IMR-90 (cell line): ENCODE measurements at regions not wholly inside any gene's neighbourhood (a gene's known extent, or its start where the extent isn't known, plus 50 kb on each side); places are given as distances from the start of the nearest gene placed in this dataset.

Experiments
- ATAC-seq: fragments of 200-7000 bp; cut with Tn5 transposase; 2 replicates; pipeline ENCODE4 v1.9.1; 2020; ENCODE audit warnings: low read depth, mild to moderate bottlenecking, moderate library complexity
- BruUV-seq: library from RNA; stranded (reverse); fragments of 400-500 nt; replicated peaks from 2 replicates; lab custom pipeline; 2021; lab: Mats Ljungman, UMichigan
- CTCF ChIA-PET: fragments of 300-600 bp; formaldehyde crosslinking; extraction: SDS; loops from one replicate; lab custom pipeline; 2021; ENCODE audit warnings: antibody characterized with exemption; lab: Yijun Ruan, JAX
- POLR2A ChIA-PET: fragments of 300-600 bp; sonication (Branson Sonifier 250); formaldehyde crosslinking; loops from one replicate; lab custom pipeline; 2022; ENCODE audit warnings: antibody characterized with exemption; ENCODE audit not compliant: unreplicated experiment; lab: Charles Lee
- DNase-seq: peaks from one replicate; pipeline ENCODE4 v3.0.0; 2013
- H2AFZ ChIP-seq: replicated peaks from 2 replicates; pipeline ENCODE3; 2013; ENCODE audit warnings: low read length, mild to moderate bottlenecking; ENCODE audit not compliant: poor library complexity
- H2AK5ac ChIP-seq: 2 replicates; pipeline ENCODE4 v1.6.1; 2013; ENCODE audit warnings: low read depth, low read length, inconsistent platforms
- H2AK9ac ChIP-seq: replicated peaks from 2 replicates; pipeline ENCODE3; 2013; ENCODE audit warnings: mild to moderate bottlenecking, low read depth, low read length, moderate library complexity; ENCODE audit not compliant: poor library complexity
- H2BK120ac ChIP-seq: 2 replicates; pipeline ENCODE4 v1.6.1; 2013; ENCODE audit warnings: low read depth, low read length, inconsistent platforms
- H2BK15ac ChIP-seq: 3 replicates; pipeline ENCODE4 v1.6.1; 2013; ENCODE audit warnings: low read depth, low read length, inconsistent platforms
- H2BK20ac ChIP-seq: 2 replicates; pipeline ENCODE4 v1.6.1; 2013; ENCODE audit warnings: low read depth, mild to moderate bottlenecking, inconsistent platforms, low read length, moderate library complexity
- H2BK5ac ChIP-seq: 2 replicates; pipeline ENCODE4 v1.6.1; 2013; ENCODE audit warnings: mild to moderate bottlenecking, low read depth, low read length, inconsistent platforms; ENCODE audit not compliant: poor library complexity, severe bottlenecking
- H3K14ac ChIP-seq: replicated peaks from 2 replicates; pipeline ENCODE4 v1.6.1; 2013; ENCODE audit warnings: low read depth, low read length, inconsistent platforms
- H3K18ac ChIP-seq: 2 replicates; pipeline ENCODE4 v1.6.1; 2013; ENCODE audit warnings: low read depth, low read length, control low read depth
- H3K23ac ChIP-seq: 2 replicates; pipeline ENCODE4 v1.6.1; 2013; ENCODE audit warnings: low read depth, low read length, inconsistent platforms
- H3K27ac ChIP-seq: 2 replicates; pipeline ENCODE4 v1.5.1; 2013; ENCODE audit warnings: mild to moderate bottlenecking, control low read depth, low read length; ENCODE audit not compliant: insufficient read depth
- H3K27me3 ChIP-seq: 2 replicates; pipeline ENCODE4 v1.6.1; 2013; ENCODE audit warnings: low read length; ENCODE audit not compliant: control insufficient read depth, insufficient read depth
- H3K36me3 ChIP-seq: 2 replicates; pipeline ENCODE4 v1.6.1; 2013; ENCODE audit warnings: low read length, mixed read lengths; ENCODE audit not compliant: control insufficient read depth, insufficient read depth
- H3K4ac ChIP-seq: 2 replicates; pipeline ENCODE4 v1.6.1; 2013; ENCODE audit warnings: low read depth, low read length, inconsistent platforms
- H3K4me1 ChIP-seq: 2 replicates; pipeline ENCODE4 v1.6.1; 2013; ENCODE audit warnings: low read length, mixed read lengths; ENCODE audit not compliant: control insufficient read depth, insufficient read depth
- H3K4me2 ChIP-seq: 2 replicates; pipeline ENCODE4 v1.6.1; 2013; ENCODE audit warnings: low read depth, mild to moderate bottlenecking, control low read depth, low read length, moderate library complexity
- H3K4me3 ChIP-seq: 2 replicates; pipeline ENCODE4 v1.5.1; 2013; ENCODE audit warnings: low read depth, mild to moderate bottlenecking, control low read depth, low read length, moderate library complexity; ENCODE audit not compliant: insufficient read depth
- H3K56ac ChIP-seq: 2 replicates; pipeline ENCODE4 v1.6.1; 2013; ENCODE audit warnings: low read length, inconsistent platforms; ENCODE audit not compliant: insufficient read depth; ENCODE audit errors: extremely low read depth
- H3K79me1 ChIP-seq, 2 experiments: 2 replicates each; pipeline ENCODE4 v1.6.1; 2013; ENCODE audit warnings: low read length in 2 of 2, inconsistent platforms in 1 of 2, low read depth in 1 of 2
- H3K9ac ChIP-seq: 2 replicates; pipeline ENCODE4 v1.6.1; 2013; ENCODE audit warnings: low read depth, low read length, control low read depth
- H3K9me1 ChIP-seq: 2 replicates; pipeline ENCODE4 v1.6.1; 2013; ENCODE audit warnings: low read length, inconsistent platforms; ENCODE audit not compliant: insufficient read depth
- H3K9me3 ChIP-seq: 2 replicates; pipeline ENCODE4 v1.6.1; 2013; ENCODE audit warnings: low read length; ENCODE audit not compliant: control insufficient read depth, insufficient read depth
- H4K20me1 ChIP-seq: 2 replicates; pipeline ENCODE4 v1.6.1; 2013; ENCODE audit warnings: low read length, inconsistent platforms; ENCODE audit not compliant: insufficient read depth
- H4K5ac ChIP-seq: 2 replicates; pipeline ENCODE4 v1.6.1; 2013; ENCODE audit warnings: mild to moderate bottlenecking, low read depth, low read length, control low read depth
- H4K8ac ChIP-seq, 2 experiments: 2 replicates each; pipeline ENCODE4 v1.6.1; 2013; ENCODE audit warnings: low read depth in 2 of 2, low read length in 2 of 2, control low read depth in 1 of 2, inconsistent platforms in 1 of 2
- H4K91ac ChIP-seq: 2 replicates; pipeline ENCODE4 v1.6.1; 2013; ENCODE audit warnings: low read depth, low read length, inconsistent platforms; ENCODE audit not compliant: insufficient read depth
- CEBPB ChIP-seq: IDR thresholded peaks from 2 replicates; pipeline ENCODE4 v1.6.1; 2012; ENCODE audit warnings: low read depth, low read length, improper control_type of control experiment
- CHD1 ChIP-seq: IDR thresholded peaks from 2 replicates; pipeline ENCODE4 v1.6.1; 2012; ENCODE audit warnings: low read depth, low read length, improper control_type of control experiment
- ELK1 ChIP-seq: fragments of 150-350 bp; IDR thresholded peaks from 2 replicates; pipeline ENCODE4 v1.6.1; 2016; ENCODE audit warnings: low read depth, mild to moderate bottlenecking, low read length, moderate library complexity, borderline replicate concordance
- FOS ChIP-seq: fragments of 150-350 bp; IDR thresholded peaks from 2 replicates; pipeline ENCODE4 v1.6.1; 2016; ENCODE audit warnings: low read depth, low read length
- MAZ ChIP-seq: IDR thresholded peaks from 2 replicates; pipeline ENCODE4 v1.6.1; 2012; ENCODE audit warnings: low read depth, mild to moderate bottlenecking, low read length, improper control_type of control experiment, moderate library complexity, borderline replicate concordance
- NFE2L2 ChIP-seq: fragments of 150-350 bp; IDR thresholded peaks from 2 replicates; pipeline ENCODE4 v1.6.1; 2016; ENCODE audit warnings: low read depth, mild to moderate bottlenecking, low read length
- RAD21 ChIP-seq: IDR thresholded peaks from 2 replicates; pipeline ENCODE4 v1.6.1; 2012; ENCODE audit warnings: low read length, improper control_type of control experiment
- RFX5 ChIP-seq: IDR thresholded peaks from 2 replicates; pipeline ENCODE4 v1.8.0; 2012; ENCODE audit warnings: low read depth, mild to moderate bottlenecking, low read length, moderate library complexity
- dilution Hi-C: fragments of 300-500 bp; cut with HindIII; formaldehyde crosslinking; loops from one replicate; pipeline ENCODE4 v1.14.3; 2018; ENCODE audit warnings: low sequenced_read_pairs; ENCODE audit not compliant: unreplicated experiment
- in situ Hi-C: fragments of 300-500 bp; cut with MboI; formaldehyde crosslinking; loops from 3 replicates; pipeline ENCODE4 v1.14.3; 2019; ENCODE audit warnings: low sequenced_read_pairs, inconsistent platforms, mixed read lengths
- intact Hi-C: fragments of 100-400 bp; cut with micrococcal nuclease; formaldehyde crosslinking; loops from 2 replicates; pipeline ENCODE4 v1.10.0; 2022

- no peak overlapping the region for H3K27ac ChIP-seq
- H3K36me3 ChIP-seq: no peaks in the 10 kb centered on the region
- H3K14ac ChIP-seq: no peak overlapping the region
- ChIA-PET CTCF (no interaction called here), POLR2A (no interaction called here)
- H3K23ac ChIP-seq: no peak overlapping the region
- no peak overlapping the region for H2AFZ ChIP-seq
- H3K9me1 ChIP-seq: no peaks in the 10 kb centered on the region
- no peak overlapping the region for H2BK5ac ChIP-seq
- H4K8ac ChIP-seq: no peak overlapping the region
- H4K20me1 ChIP-seq: no peaks in the 10 kb centered on the region
- no peaks in the 10 kb centered on the region for H3K27me3 ChIP-seq
- no peak overlapping the region for H3K4ac ChIP-seq
- no peak overlapping the region for H2BK15ac ChIP-seq
- H3K4me2 ChIP-seq: no peak overlapping the region
- H3K79me1 ChIP-seq: no peaks in the 10 kb centered on the region
- no peak overlapping the region for H2AK9ac ChIP-seq
- dilution Hi-C loops: no loop called here
- H3K4me1 ChIP-seq: no peaks in the 10 kb centered on the region
- H2BK20ac ChIP-seq: no peak overlapping the region
- no peak overlapping the region for H3K18ac ChIP-seq
- no peak overlapping the region for H4K91ac ChIP-seq
- H4K5ac ChIP-seq: no peak overlapping the region
- H2BK120ac ChIP-seq: no peak overlapping the region
- TF ChIP-seq CEBPB: no peak
- no peak for TF ChIP-seq RFX5
- TF ChIP-seq RAD21: no peak
- no peak for TF ChIP-seq NFE2L2
- no peak for TF ChIP-seq MAZ
- TF ChIP-seq CHD1: no peak
- TF ChIP-seq FOS: no peak
- TF ChIP-seq ELK1: no peak
- intact Hi-C loops: no loop called here
- in situ Hi-C loops: no loop called here
- BruUV-seq: no TSS peak
- ATAC-seq (no peak), DNase-seq (no peak)
- H3K4me3 ChIP-seq: no peak overlapping the region
- no peak overlapping the region for H3K9ac ChIP-seq
- H2AK5ac ChIP-seq: no peak overlapping the region
- H3K9me3 ChIP-seq: peaks cover 3% of the 10 kb centered on the region; the same call in 1 of the 2 replicates
- no peak overlapping the region for H3K56ac ChIP-seq
These were observed 430.9 kb downstream of the LTN1 start for GRCh38 chr21:28561772-28562171.
